Ammon's horn (tissue), 1 donor: ENCODE measurements at regions not wholly inside any gene's neighbourhood (a gene's known extent, or its start where the extent isn't known, plus 50 kb on each side); places are given as distances from the start of the nearest gene placed in this dataset.
"Not testable (repeated sequence)": the region's sequence is repeated elsewhere in the genome, so short reads cannot be mapped to it uniquely, and the experiment has no call there.

ENCODE experiments used
- DNase-seq: peaks from one replicate; pipeline ENCODE4 v3.0.0-alpha.2; 2016; ENCODE audit warnings: low spot score

GRCh38 chr11:86145439-86146156 is 76.7 kb upstream of the PICALM start:
- no peak for DNase-seq

- DNase-seq = no peak
Observed at GRCh38 chr11:86144846-86145245, 76.0 kb upstream of the PICALM start.

- DNase-seq = not testable (repeated sequence)
Observed at GRCh38 chr11:86144087-86144486, 75.2 kb upstream of the PICALM start.

- peak; percentile 44 for DNase-seq
Observed at GRCh38 chr11:86143087-86144030, 74.5 kb upstream of the PICALM start.

GRCh38 chr11:86142170-86142569 is 73.3 kb upstream of the PICALM start:
- DNase-seq = no peak

GRCh38 chr11:86141727-86142126 is 72.8 kb upstream of the PICALM start:
- peak; percentile 38 for DNase-seq

GRCh38 chr11:86140334-86140990 is 71.6 kb upstream of the PICALM start:
- DNase-seq = no peak

GRCh38 chr11:86138958-86139357 is 70.1 kb upstream of the PICALM start:
- DNase-seq = peak; percentile 56

GRCh38 chr11:86136538-86136937 is 67.7 kb upstream of the PICALM start:
- DNase-seq = no peak

GRCh38 chr11:86135319-86135714 is 66.4 kb upstream of the PICALM start:
- no peak for DNase-seq

GRCh38 chr11:86134580-86135318 is 65.9 kb upstream of the PICALM start:
- peak; percentile 70 for DNase-seq

- DNase-seq = no peak
Observed at GRCh38 chr11:86132667-86133249, 63.9 kb upstream of the PICALM start.

- DNase-seq = no peak
Observed at GRCh38 chr11:86129740-86130540, 61.1 kb upstream of the PICALM start.

GRCh38 chr11:86128914-86129313 is 60.0 kb upstream of the PICALM start:
- no peak for DNase-seq

GRCh38 chr11:86126862-86127261 is 58.0 kb upstream of the PICALM start:
- DNase-seq = no peak

- DNase-seq = no peak
Observed at GRCh38 chr11:86124251-86125233, 55.7 kb upstream of the PICALM start.

- DNase-seq = no peak
Observed at GRCh38 chr11:86122773-86123172, 53.9 kb upstream of the PICALM start.

- DNase-seq = no peak
Observed at GRCh38 chr11:86120807-86121206, 51.9 kb upstream of the PICALM start.

GRCh38 chr11:86119906-86120305 is 51.0 kb upstream of the PICALM start:
- no peak for DNase-seq
